ENCODE measurements at regions not wholly inside any gene's neighbourhood (a gene's known extent, or its start where the extent isn't known, plus 50 kb on each side); places are given as distances from the start of the nearest gene placed in this dataset.

GRCh38 chr4:38315286-38315685, 348.7 kb upstream of the KLF3 start:
- TF ChIP-seq EZH2phosphoT487 (conservative IDR thresholded peaks at IDR 0.05; ENCODE audit: low read length) (no peak), CTCF (IDR thresholded peaks at IDR 0.05; ENCODE audit: insufficient read depth, low read length, poor library complexity, severe bottlenecking) (no peak)
- Histone ChIP-seq H3K9me2 (replicated peaks; ENCODE audit: insufficient read depth, low read length) (no peaks in the 10 kb centered on the region), H2AFZ (ENCODE audit: low read depth, low read length, severe bottlenecking) (no peak overlapping the region), H3K9me3 (ENCODE audit: insufficient read depth, low read length) (no peaks in the 10 kb centered on the region), H4K20me1 (ENCODE audit: low read depth, low read length) (no peaks in the 10 kb centered on the region), H3K4me2 (ENCODE audit: low read depth, low read length, poor library complexity, severe bottlenecking) (no peak overlapping the region), H3K9ac (ENCODE audit: low read length) (no peak overlapping the region), H3K27me3 (ENCODE audit: low read length) (no peaks in the 10 kb centered on the region), H3F3A (ENCODE audit: insufficient read depth) (peaks cover 8% of the 10 kb centered on the region; the same call in 1 of the 2 replicates), H3K36me3 (ENCODE audit: low read length) (no peaks in the 10 kb centered on the region), H3K79me2 (ENCODE audit: insufficient read depth, low read length) (no peaks in the 10 kb centered on the region), H3K4me3 (ENCODE audit: insufficient read depth, low read length, poor library complexity, severe bottlenecking) (no peak overlapping the region), H3K27ac (ENCODE audit: low read depth, low read length) (no peak overlapping the region)

GRCh38 chr4:38316045-38316444, 348.0 kb upstream of the KLF3 start:
- Histone ChIP-seq H3F3A (ENCODE audit: insufficient read depth) (peaks cover 8% of the 10 kb centered on the region; the same call in 1 of the 2 replicates), H3K9me2 (replicated peaks; ENCODE audit: insufficient read depth, low read length) (no peaks in the 10 kb centered on the region), H3K9ac (ENCODE audit: low read length) (no peak overlapping the region), H3K27me3 (ENCODE audit: low read length) (no peaks in the 10 kb centered on the region), H2AFZ (ENCODE audit: low read depth, low read length, severe bottlenecking) (no peak overlapping the region), H3K79me2 (ENCODE audit: insufficient read depth, low read length) (no peaks in the 10 kb centered on the region), H3K9me3 (ENCODE audit: insufficient read depth, low read length) (no peaks in the 10 kb centered on the region), H3K4me3 (ENCODE audit: insufficient read depth, low read length, poor library complexity, severe bottlenecking) (no peak overlapping the region), H3K4me2 (ENCODE audit: low read depth, low read length, poor library complexity, severe bottlenecking) (no peak overlapping the region), H3K27ac (ENCODE audit: low read depth, low read length) (no peak overlapping the region), H4K20me1 (ENCODE audit: low read depth, low read length) (no peaks in the 10 kb centered on the region), H3K36me3 (ENCODE audit: low read length) (no peaks in the 10 kb centered on the region)
- TF ChIP-seq EZH2phosphoT487 (conservative IDR thresholded peaks at IDR 0.05; ENCODE audit: low read length): no peak
- no peak for TF ChIP-seq CTCF (IDR thresholded peaks at IDR 0.05; ENCODE audit: insufficient read depth, low read length, poor library complexity, severe bottlenecking)

- TF ChIP-seq EZH2phosphoT487 (conservative IDR thresholded peaks at IDR 0.05; ENCODE audit: low read length) (no peak), CTCF (IDR thresholded peaks at IDR 0.05; ENCODE audit: insufficient read depth, low read length, poor library complexity, severe bottlenecking) (no peak)
- Histone ChIP-seq H4K20me1 (ENCODE audit: low read depth, low read length) (no peaks in the 10 kb centered on the region), H3K27ac (ENCODE audit: low read depth, low read length) (no peak overlapping the region)
These were observed 346.8 kb upstream of the KLF3 start for GRCh38 chr4:38317041-38317674.

More at GRCh38 chr4:38317041-38317674, 346.8 kb upstream of the KLF3 start:
- no peak overlapping the region for H3K9ac ChIP-seq (ENCODE audit: low read length)
- no peak overlapping the region for H3K4me3 ChIP-seq (ENCODE audit: insufficient read depth, low read length, poor library complexity, severe bottlenecking)
- H3K36me3 ChIP-seq (ENCODE audit: low read length): no peaks in the 10 kb centered on the region
- no peaks in the 10 kb centered on the region for H3K9me2 ChIP-seq (replicated peaks; ENCODE audit: insufficient read depth, low read length)
- no peak overlapping the region for H3K4me2 ChIP-seq (ENCODE audit: low read depth, low read length, poor library complexity, severe bottlenecking)
- H3F3A ChIP-seq (ENCODE audit: insufficient read depth): peaks cover 8% of the 10 kb centered on the region; the same call in 1 of the 2 replicates
- H3K79me2 ChIP-seq (ENCODE audit: insufficient read depth, low read length): no peaks in the 10 kb centered on the region
- H3K27me3 ChIP-seq (ENCODE audit: low read length): no peaks in the 10 kb centered on the region
- no peaks in the 10 kb centered on the region for H3K9me3 ChIP-seq (ENCODE audit: insufficient read depth, low read length)
- no peak overlapping the region for H2AFZ ChIP-seq (ENCODE audit: low read depth, low read length, severe bottlenecking)

Data from SU-DHL-6 (cell line).